ENCODE measurements at regions not wholly inside any gene's neighbourhood (a gene's known extent, or its start where the extent isn't known, plus 50 kb on each side); places are given as distances from the start of the nearest gene placed in this dataset.
A peak's percentile ranks its signal among the peaks of the same experiment; 100 is the strongest.

DNA sequence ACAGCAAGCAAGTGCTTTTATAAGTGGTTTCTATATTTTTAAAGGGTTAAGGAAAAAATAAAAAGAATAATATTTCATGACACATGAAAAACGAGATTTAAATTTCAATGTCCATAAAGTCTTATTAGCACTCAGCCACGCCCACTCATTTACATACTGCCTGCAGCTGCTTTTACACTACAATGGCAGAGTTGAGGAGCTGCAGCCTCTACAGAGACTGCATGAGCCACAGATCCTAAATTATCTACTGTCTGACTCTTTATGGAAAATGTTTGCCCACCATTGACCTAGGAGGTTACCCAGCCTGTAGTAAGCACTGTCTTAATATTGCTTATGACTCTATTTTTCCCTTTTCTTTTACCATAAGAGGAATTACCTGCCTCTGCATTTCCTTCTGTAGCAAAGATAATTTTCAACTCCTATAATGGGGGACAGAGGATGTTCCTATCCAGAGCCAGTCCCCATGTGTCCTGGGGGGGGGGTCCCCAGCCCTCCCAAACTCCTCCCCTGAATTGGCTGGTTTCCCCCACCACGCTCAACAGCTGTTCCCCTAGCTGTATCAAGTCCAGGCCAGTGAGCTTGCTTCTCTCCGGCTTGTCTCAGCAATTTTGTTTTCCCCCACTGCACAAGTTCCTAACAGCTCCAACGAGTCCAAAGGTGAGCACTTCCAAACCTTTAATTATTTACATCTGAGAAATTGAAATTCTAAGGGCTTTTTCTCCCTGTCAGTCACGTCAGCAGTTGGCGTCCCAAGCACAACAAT is 139.4 kb upstream of the ERCC4 start:
- ChIA-PET POLR2A (interaction anchor here (0.6 to 1.5 kb wide), 2 partner anchors 8 to 14 kb away, joined by 3 to 5 read pairs; no protein-coding TSS in a partner anchor), CTCF (ENCODE audit: low intra/inter-chr PET ratio) (no interaction called here)
- in situ Hi-C loops (cut with MboI) (no loop called here), intact Hi-C loops (cut with micrococcal nuclease) (no loop called here)
- Histone ChIP-seq H3K36me3 (ENCODE audit: control insufficient read depth, insufficient read depth, low read length) (no peaks in the 10 kb centered on the region), H4K20me1 (replicated peaks; ENCODE audit: control insufficient read depth, insufficient read depth, low read length) (no peaks in the 10 kb centered on the region), H3K9me1 (ENCODE audit: control insufficient read depth, insufficient read depth, low read length) (no peaks in the 10 kb centered on the region), H3K79me2 (ENCODE audit: control insufficient read depth, insufficient read depth, low read length) (no peaks in the 10 kb centered on the region), H3K9me3 (replicated peaks; ENCODE audit: control insufficient read depth, insufficient read depth, low read depth, low read length) (no peaks in the 10 kb centered on the region; the same call in 1 of the 2 replicates), H3K4me1 (replicated peaks in 1 of 2; ENCODE audit: control insufficient read depth in 2 of 2, insufficient read depth in 2 of 2, low read length in 2 of 2) (0 out of 5 replicates have a peak, but pooled peaks cover 0 to 4% of the 10 kb centered on the region in 2 experiments), H2AFZ (ENCODE audit: low read depth, low read length) (peak overlapping the region; percentile 94), H3K4me3 (0 out of 2 replicates have a peak overlapping the region, but pooled peaks have one; percentile 8), H3K9ac (ENCODE audit: insufficient read depth in 1 of 2, low read depth in 2 of 2, low read length in 2 of 2) (peak overlapping the region in 1 of 2 experiments; percentile 40; a peak in 2 of 4 replicates), H3K27ac (ENCODE audit: extremely low read depth, low read depth, low read length) (peak overlapping the region; percentile 64; the same call in 1 of the 3 replicates), H3K4me2 (ENCODE audit: insufficient read depth, low read length) (peak overlapping the region; percentile 77), H3K27me3 (ENCODE audit: control insufficient read depth in 2 of 2, insufficient read depth in 2 of 2, low read length in 2 of 2) (no peaks in the 10 kb centered on the region; a peak in 1 of 5 replicates)
- no peak for TF ChIP-seq KAT8 (IDR thresholded peaks at IDR 0.05; ENCODE audit: low read depth)
- TF ChIP-seq, protein P1, sequence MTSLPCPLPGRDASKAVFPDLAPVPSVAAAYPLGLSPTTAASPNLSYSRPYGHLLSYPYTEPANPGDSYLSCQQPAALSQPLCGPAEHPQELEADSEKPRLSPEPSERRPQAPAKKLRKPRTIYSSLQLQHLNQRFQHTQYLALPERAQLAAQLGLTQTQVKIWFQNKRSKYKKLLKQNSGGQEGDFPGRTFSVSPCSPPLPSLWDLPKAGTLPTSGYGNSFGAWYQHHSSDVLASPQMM (CRISPR knock-in tag; IDR thresholded peaks at IDR 0.05), result no peak
- TF ChIP-seq, protein P2, sequence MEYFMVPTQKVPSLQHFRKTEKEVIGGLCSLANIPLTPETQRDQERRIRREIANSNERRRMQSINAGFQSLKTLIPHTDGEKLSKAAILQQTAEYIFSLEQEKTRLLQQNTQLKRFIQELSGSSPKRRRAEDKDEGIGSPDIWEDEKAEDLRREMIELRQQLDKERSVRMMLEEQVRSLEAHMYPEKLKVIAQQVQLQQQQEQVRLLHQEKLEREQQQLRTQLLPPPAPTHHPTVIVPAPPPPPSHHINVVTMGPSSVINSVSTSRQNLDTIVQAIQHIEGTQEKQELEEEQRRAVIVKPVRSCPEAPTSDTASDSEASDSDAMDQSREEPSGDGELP (CRISPR knock-in tag; IDR thresholded peaks at IDR 0.05; ENCODE audit: borderline replicate concordance), result peak; percentile 12; the same call in 1 of the 2 replicates
- WGBS (ENCODE audit: insufficient coverage, low coverage, missing lambda C conversion rate), result 5% methylated on average over 7 of the region's 7 CpGs
- ATAC-seq (peak; percentile 62; the same call in 2 of the 3 replicates), DNase-seq (ENCODE audit: extremely low read depth in 1 of 4, low spot score in 3 of 4) (no peak), FAIRE-seq (no peak)
- BruUV-seq (replicated peaks), result no TSS peak
